Esophagus muscularis mucosa (tissue), 4 donors: ENCODE measurements at regions not wholly inside any gene's neighbourhood (a gene's known extent, or its start where the extent isn't known, plus 50 kb on each side); places are given as distances from the start of the nearest gene placed in this dataset.

Source experiments
- DNase-seq: peaks from one replicate; pipeline ENCODE4 v3.0.0-alpha.2; 2017; ENCODE audit errors: extremely low spot score
- H3K27ac ChIP-seq, 4 donors: fragments of 200-600 bp; sonication (generic); replicated peaks in 1 of 4; 1 replicate in 3 of 4; 2 replicates in 1 of 4; pipeline ENCODE4 v1.5.1; 2016 to 2019; ENCODE audit warnings: mild to moderate bottlenecking in 1 of 4
- H3K27me3 ChIP-seq, 4 donors: fragments of 200-600 bp; sonication (generic); one replicate each; pipeline versions ENCODE4 v1.5.1 to v1.6.0; 2016 to 2019
- H3K36me3 ChIP-seq, 4 donors: fragments of 200-600 bp; sonication (generic); one replicate each; pipeline ENCODE4 v1.5.1; 2016 to 2019
- H3K4me1 ChIP-seq, 4 donors: fragments of 200-600 bp; sonication (generic); one replicate each; pipeline ENCODE4 v1.5.1; 2016 to 2019
- H3K4me3 ChIP-seq, 4 donors: fragments of 200-600 bp; sonication (generic); 1 replicate in 2 of 4; 2 replicates in 2 of 4; pipeline ENCODE4 v1.5.1; 2016 to 2019; ENCODE audit warnings: mild to moderate bottlenecking in 4 of 4, moderate library complexity in 1 of 4
- H3K9me3 ChIP-seq, 4 donors: fragments of 200-600 bp; sonication (generic); 1 replicate in 3 of 4; 2 replicates in 1 of 4; pipeline ENCODE4 v1.5.1; 2016 to 2019
- EP300 ChIP-seq: sonication (generic); formaldehyde crosslinking; IDR thresholded peaks from one replicate; pipeline ENCODE4 v1.6.1; 2017; ENCODE audit warnings: antibody characterized with exemption
- POLR2A ChIP-seq: fragments of 450-650 bp; IDR thresholded peaks from one replicate; pipeline ENCODE4 v1.6.1; 2017; ENCODE audit warnings: antibody characterized with exemption, moderate library complexity, mild to moderate bottlenecking, low read depth
- POLR2AphosphoS5 ChIP-seq, 2 donors: sonication (generic); formaldehyde crosslinking; IDR thresholded peaks; one replicate each; pipeline ENCODE4 v1.6.1; 2017; ENCODE audit warnings: antibody characterized with exemption in 2 of 2
- WGBS: methylation state at CpG from one replicate; pipeline ENCODE4 v1.1.5; 2018; 5-methylcytosine and 5-hydroxymethylcytosine counted together
- intact Hi-C: fragments of 100-400 bp; cut with DNase I; formaldehyde crosslinking; loops from one replicate; pipeline ENCODE4 v1.15.1; 2023
- TF ChIP-seq, protein P1 (sequence below), 3 experiments: fragments of 200-600 bp in 2 of 3; fragments of 450-650 bp in 1 of 3; sonication (generic) in 2 of 3; IDR thresholded peaks; one replicate each; pipeline ENCODE4 v1.5.1; 2017 to 2019; ENCODE audit warnings: antibody characterized with exemption in 3 of 3, mild to moderate bottlenecking in 2 of 3, moderate library complexity in 1 of 3

DNA sequence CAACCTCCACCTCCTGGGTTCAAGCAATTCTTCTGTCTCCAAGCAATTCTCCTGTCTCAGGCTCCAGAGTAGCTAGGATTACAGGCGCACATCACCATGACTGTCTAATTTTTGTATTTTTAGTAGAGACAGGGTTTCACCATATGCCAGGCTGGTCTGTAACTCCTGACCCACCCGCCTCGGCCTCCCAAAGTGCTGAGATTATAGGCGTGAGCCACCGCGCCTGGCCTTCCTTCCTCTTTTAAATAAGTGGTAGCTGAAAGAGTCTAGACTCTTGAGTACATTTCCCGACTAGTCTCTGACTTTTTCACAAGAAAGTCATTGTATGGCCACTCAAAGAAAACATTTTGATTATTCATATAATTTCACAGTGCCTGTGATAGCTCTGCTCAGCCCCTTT is 636.2 kb upstream of the ANKRD30A start:
- WGBS, result 90% methylated on average over 7 of the region's 7 CpGs
- Histone ChIP-seq H3K4me3 (no peak overlapping the region), H3K4me1 (peaks cover 7 to 36% (median 31%) of the 10 kb centered on the region in 4 donors), H3K36me3 (no peaks in the 10 kb centered on the region), H3K27ac (peak overlapping the region in 1 of 4 donors; percentile 23), H3K27me3 (no peaks in the 10 kb centered on the region), H3K9me3 (no peaks in the 10 kb centered on the region)
- intact Hi-C loops, result no loop called here
- no peak for DNase-seq
- TF ChIP-seq POLR2AphosphoS5 (IDR thresholded peaks at IDR 0.05) (no peak), POLR2A (no peak), EP300 (no peak)
- TF ChIP-seq, protein P1, sequence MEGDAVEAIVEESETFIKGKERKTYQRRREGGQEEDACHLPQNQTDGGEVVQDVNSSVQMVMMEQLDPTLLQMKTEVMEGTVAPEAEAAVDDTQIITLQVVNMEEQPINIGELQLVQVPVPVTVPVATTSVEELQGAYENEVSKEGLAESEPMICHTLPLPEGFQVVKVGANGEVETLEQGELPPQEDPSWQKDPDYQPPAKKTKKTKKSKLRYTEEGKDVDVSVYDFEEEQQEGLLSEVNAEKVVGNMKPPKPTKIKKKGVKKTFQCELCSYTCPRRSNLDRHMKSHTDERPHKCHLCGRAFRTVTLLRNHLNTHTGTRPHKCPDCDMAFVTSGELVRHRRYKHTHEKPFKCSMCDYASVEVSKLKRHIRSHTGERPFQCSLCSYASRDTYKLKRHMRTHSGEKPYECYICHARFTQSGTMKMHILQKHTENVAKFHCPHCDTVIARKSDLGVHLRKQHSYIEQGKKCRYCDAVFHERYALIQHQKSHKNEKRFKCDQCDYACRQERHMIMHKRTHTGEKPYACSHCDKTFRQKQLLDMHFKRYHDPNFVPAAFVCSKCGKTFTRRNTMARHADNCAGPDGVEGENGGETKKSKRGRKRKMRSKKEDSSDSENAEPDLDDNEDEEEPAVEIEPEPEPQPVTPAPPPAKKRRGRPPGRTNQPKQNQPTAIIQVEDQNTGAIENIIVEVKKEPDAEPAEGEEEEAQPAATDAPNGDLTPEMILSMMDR (IDR thresholded peaks at IDR 0.05), result no peak

DNA sequence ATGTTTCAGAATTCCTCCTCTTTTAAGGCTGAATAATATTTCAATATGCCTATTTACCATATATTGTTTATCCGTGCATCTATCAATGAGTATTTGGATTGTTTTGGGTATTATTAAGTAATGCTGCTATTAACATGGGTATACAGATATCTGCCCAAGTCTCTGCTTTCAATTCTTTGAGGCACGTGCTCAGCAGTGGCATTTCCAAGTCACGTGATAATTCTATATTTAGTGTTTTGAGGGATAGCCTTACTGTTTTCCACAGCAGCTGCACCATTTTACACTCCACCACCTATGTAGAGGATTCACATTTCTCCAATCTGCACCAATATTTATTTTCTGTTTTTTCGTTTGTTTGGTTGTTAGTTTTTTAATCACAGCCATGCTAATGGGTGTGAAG is 636.8 kb upstream of the ANKRD30A start:
- no peak for DNase-seq
- Histone ChIP-seq H3K9me3 (no peaks in the 10 kb centered on the region), H3K27ac (no peak overlapping the region), H3K27me3 (no peaks in the 10 kb centered on the region), H3K4me3 (no peak overlapping the region), H3K4me1 (peaks cover 7 to 33% (median 30%) of the 10 kb centered on the region in 4 donors), H3K36me3 (no peaks in the 10 kb centered on the region)
- intact Hi-C loops, result no loop called here
- TF ChIP-seq POLR2AphosphoS5 (IDR thresholded peaks at IDR 0.05), result no peak
- WGBS, result 83% methylated on average over 4 of the region's 4 CpGs

DNA sequence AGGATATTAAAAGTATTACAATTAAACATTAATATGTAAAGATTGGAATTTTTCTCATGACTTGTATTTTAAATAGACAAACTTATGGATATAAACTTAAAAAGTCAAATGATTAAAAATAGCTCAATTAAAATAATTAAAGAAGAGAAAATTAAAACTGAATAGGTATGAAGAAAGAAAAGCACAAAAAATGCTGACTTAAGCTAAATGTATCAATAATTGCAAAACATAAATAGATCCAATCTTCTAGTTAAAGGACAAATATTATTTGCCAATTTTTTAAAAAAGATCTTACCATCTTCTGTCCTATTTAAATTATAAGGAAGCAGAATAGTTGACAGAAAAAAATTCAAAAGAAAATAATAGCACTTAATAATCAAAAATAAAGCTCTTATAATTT is 646.3 kb upstream of the ANKRD30A start:
- Histone ChIP-seq H3K36me3 (no peaks in the 10 kb centered on the region), H3K27me3 (no peaks in the 10 kb centered on the region), H3K4me3 (no peak overlapping the region), H3K4me1 (no peaks in the 10 kb centered on the region), H3K27ac (no peak overlapping the region), H3K9me3 (peaks cover 0 to 8% (median 3%) of the 10 kb centered on the region in 4 donors)
- no peak for TF ChIP-seq EP300
- no peak for TF ChIP-seq POLR2A
- TF ChIP-seq, protein P1 (IDR thresholded peaks at IDR 0.05), result no peak
- TF ChIP-seq POLR2AphosphoS5 (IDR thresholded peaks at IDR 0.05), result no peak
- intact Hi-C loops, result no loop called here
- no peak for DNase-seq

DNA sequence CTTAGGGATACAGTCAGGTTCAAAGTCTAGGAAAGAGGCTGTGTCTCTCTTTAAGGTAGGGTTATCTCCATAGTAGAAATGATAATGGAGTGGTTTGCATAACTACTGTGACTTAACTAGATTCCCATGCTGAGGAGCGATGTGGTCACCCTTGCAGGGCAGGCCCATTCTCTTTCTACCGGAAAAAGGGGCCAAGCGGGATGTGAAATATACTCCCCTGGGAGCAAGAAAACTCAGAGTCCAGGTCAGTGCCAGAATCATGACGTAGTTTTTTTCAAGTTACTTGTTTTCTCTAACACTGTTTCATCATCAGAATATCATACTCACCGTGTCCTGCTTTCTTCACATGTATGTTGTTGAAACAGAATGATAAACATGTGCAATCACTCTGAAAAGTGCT is 649.0 kb upstream of the ANKRD30A start:
- H3K4me3 ChIP-seq, result no peak overlapping the region
- no peaks in the 10 kb centered on the region for H3K9me3 ChIP-seq
- intact Hi-C loops, result no loop called here
- no peak for TF ChIP-seq POLR2A
- TF ChIP-seq, protein P1 (IDR thresholded peaks at IDR 0.05), result no peak
- no peak for TF ChIP-seq EP300
- TF ChIP-seq POLR2AphosphoS5 (IDR thresholded peaks at IDR 0.05), result no peak
- H3K36me3 ChIP-seq, result no peaks in the 10 kb centered on the region
- no peaks in the 10 kb centered on the region for H3K4me1 ChIP-seq
- H3K27ac ChIP-seq, result no peak overlapping the region
- no peaks in the 10 kb centered on the region for H3K27me3 ChIP-seq
- no peak for DNase-seq
- 88% methylated on average over 5 of the region's 5 CpGs for WGBS

DNA sequence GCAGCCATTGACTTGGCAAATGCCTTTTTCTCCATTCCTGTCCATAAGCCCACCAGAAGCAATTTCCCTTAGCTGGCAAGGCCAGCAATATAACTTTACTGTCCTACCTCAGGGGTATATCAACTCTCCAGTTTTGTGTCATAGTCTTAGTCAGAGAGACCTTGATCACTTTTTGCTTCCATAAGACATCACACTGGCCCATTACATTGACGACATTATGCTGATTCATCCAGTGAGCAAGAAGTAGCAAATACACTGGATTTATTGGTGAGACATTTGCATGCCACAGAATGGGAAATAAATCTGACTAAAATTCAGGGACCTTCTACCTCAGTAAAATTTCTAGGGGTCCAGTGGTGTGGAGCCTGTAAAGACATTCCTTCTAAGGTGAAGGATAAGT is 649.7 kb upstream of the ANKRD30A start:
- H3K4me1 ChIP-seq, result no peaks in the 10 kb centered on the region
- 100% methylated on average over 1 of the region's 1 CpG for WGBS
- intact Hi-C loops, result no loop called here
- H3K27ac ChIP-seq, result no peak overlapping the region
- DNase-seq, result no peak
- H3K27me3 ChIP-seq, result no peaks in the 10 kb centered on the region
- H3K9me3 ChIP-seq, result no peaks in the 10 kb centered on the region
- H3K36me3 ChIP-seq, result no peaks in the 10 kb centered on the region
- no peak overlapping the region for H3K4me3 ChIP-seq
- no peak for TF ChIP-seq POLR2AphosphoS5 (IDR thresholded peaks at IDR 0.05)
- TF ChIP-seq, protein P1 (IDR thresholded peaks at IDR 0.05), result no peak
- TF ChIP-seq POLR2A, result no peak
- TF ChIP-seq EP300, result no peak
